Breast epithelium (tissue), 4 donors: ENCODE measurements at regions not wholly inside any gene's neighbourhood (a gene's known extent, or its start where the extent isn't known, plus 50 kb on each side); places are given as distances from the start of the nearest gene placed in this dataset.
A peak's percentile ranks its signal among the peaks of the same experiment; 100 is the strongest.

Source experiments
- DNase-seq, 2 donors: peaks; one replicate each; pipeline ENCODE4 v3.0.0-alpha.2; 2019; ENCODE audit warnings: low spot score in 2 of 2
- H3K27ac ChIP-seq, 2 donors: fragments of 200-600 bp; sonication (generic) in 1 of 2; one replicate each; pipeline ENCODE4 v1.5.1; 2016 to 2019; ENCODE audit warnings: mild to moderate bottlenecking in 1 of 2
- H3K27me3 ChIP-seq, 2 donors: fragments of 200-600 bp; sonication (generic) in 1 of 2; one replicate each; pipeline versions ENCODE4 v1.5.1 to v1.6.0; 2017 to 2019; ENCODE audit warnings: control low read depth in 1 of 2, mild to moderate bottlenecking in 1 of 2
- H3K36me3 ChIP-seq: fragments of 200-600 bp; one replicate; pipeline ENCODE4 v1.5.1; 2019
- H3K4me1 ChIP-seq, 2 donors: fragments of 200-600 bp; sonication (generic); one replicate each; pipeline ENCODE4 v1.5.1; 2016 to 2019; ENCODE audit warnings: control low read depth in 1 of 2
- H3K4me3 ChIP-seq, 3 donors: fragments of 200-600 bp; sonication (generic); 1 replicate in 2 of 3; 2 replicates in 1 of 3; pipeline ENCODE4 v1.5.1; 2016 to 2019; ENCODE audit warnings: mild to moderate bottlenecking in 3 of 3, moderate library complexity in 2 of 3
- H3K9me3 ChIP-seq, 2 donors: fragments of 200-600 bp; sonication (generic) in 1 of 2; one replicate each; pipeline ENCODE4 v1.5.1; 2016 to 2019; ENCODE audit warnings: control low read depth in 1 of 2
- POLR2A ChIP-seq: fragments of 450-650 bp; IDR thresholded peaks from one replicate; pipeline ENCODE4 v1.6.1; 2016; ENCODE audit warnings: antibody characterized with exemption, mild to moderate bottlenecking, moderate library complexity
- POLR2AphosphoS5 ChIP-seq, 3 donors: sonication (generic); formaldehyde crosslinking; IDR thresholded peaks; one replicate each; pipeline ENCODE4 v1.6.1; 2017; ENCODE audit warnings: antibody characterized with exemption in 3 of 3
- intact Hi-C: fragments of 100-400 bp; cut with DNase I; formaldehyde crosslinking; loops from one replicate; pipeline ENCODE4 v1.15.1; 2023; ENCODE audit warnings: low total_unique reads
- TF ChIP-seq, protein P1 (sequence below), 3 donors: fragments of 450-650 bp; IDR thresholded peaks; one replicate each; pipeline ENCODE4 v1.5.1; 2016 to 2017; ENCODE audit warnings: antibody characterized with exemption in 3 of 3, mild to moderate bottlenecking in 3 of 3, moderate library complexity in 3 of 3

DNA sequence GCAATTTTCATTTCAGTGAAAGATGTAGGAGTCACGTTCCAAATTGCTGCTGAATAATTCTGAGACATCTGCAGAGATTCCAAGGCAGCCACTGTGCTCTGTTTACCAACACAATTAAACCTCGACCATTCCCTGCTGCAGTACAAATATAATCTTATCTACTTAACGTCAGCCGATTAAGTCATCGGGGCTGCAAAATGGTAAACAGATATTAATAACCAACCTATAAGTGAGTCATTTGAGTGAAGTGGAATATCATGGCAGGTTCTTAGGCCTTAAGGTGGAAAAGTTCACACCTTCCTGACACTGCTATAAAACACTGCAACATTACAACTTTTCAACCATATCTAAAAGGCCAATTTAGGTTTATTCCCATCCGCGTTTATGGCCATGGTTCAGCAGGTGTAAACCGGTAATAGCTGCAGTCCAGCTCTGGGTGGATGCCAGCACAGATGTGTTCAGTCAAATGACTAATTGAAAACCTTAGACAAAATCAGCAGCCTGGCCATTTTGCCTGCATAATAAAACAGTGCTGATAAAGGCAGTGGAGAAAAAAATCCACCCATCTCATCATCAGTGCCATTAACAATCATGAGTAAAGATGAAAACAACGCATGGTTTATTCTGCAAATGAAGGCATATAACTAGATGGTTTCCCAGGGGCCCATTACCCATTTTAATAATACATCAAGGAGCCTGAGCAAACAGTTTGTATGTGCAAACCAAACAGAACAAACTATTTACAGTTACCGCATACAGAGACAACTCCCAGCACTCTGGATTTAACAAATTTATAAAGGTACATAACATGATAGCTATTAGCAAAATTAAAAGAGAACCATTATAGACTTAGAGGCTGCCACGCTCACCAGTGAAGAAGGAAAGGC is 202.9 kb upstream of the IRX3 start:
- no peaks in the 10 kb centered on the region for H3K36me3 ChIP-seq
- no peaks in the 10 kb centered on the region for H3K27me3 ChIP-seq
- TF ChIP-seq POLR2A = no peak
- TF ChIP-seq, protein P1, sequence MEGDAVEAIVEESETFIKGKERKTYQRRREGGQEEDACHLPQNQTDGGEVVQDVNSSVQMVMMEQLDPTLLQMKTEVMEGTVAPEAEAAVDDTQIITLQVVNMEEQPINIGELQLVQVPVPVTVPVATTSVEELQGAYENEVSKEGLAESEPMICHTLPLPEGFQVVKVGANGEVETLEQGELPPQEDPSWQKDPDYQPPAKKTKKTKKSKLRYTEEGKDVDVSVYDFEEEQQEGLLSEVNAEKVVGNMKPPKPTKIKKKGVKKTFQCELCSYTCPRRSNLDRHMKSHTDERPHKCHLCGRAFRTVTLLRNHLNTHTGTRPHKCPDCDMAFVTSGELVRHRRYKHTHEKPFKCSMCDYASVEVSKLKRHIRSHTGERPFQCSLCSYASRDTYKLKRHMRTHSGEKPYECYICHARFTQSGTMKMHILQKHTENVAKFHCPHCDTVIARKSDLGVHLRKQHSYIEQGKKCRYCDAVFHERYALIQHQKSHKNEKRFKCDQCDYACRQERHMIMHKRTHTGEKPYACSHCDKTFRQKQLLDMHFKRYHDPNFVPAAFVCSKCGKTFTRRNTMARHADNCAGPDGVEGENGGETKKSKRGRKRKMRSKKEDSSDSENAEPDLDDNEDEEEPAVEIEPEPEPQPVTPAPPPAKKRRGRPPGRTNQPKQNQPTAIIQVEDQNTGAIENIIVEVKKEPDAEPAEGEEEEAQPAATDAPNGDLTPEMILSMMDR (IDR thresholded peaks at IDR 0.05) = no peak
- no peak for TF ChIP-seq POLR2AphosphoS5 (IDR thresholded peaks at IDR 0.05)
- H3K4me3 ChIP-seq = no peak overlapping the region
- intact Hi-C loops = loop anchor here (10.0 kb wide), 1 partner anchor 1175 kb away; no protein-coding TSS in a partner anchor
- no peak overlapping the region for H3K27ac ChIP-seq
- H3K9me3 ChIP-seq = no peaks in the 10 kb centered on the region
- no peaks in the 10 kb centered on the region for H3K4me1 ChIP-seq
- no peak for DNase-seq

DNA sequence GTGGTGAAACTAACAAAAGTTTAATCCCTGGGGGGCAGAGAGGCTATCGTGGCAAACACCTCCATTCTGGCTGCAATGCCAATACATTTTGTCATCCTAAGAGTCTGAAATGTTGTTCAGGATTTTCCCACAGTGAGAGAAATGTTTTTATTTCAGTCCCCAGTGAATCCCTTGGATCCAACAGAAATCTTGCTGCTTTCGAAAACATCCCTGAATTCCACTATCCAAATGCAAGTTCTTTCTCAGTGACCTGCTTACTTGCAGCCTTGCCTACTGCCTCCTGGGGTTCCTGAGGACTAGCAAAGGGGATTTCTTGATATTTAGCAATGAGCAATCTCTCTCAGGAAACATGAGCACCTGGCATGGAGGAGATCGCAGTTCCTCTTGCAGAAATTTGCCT is 202.1 kb upstream of the IRX3 start:
- intact Hi-C loops = loop anchor here (10.0 kb wide), 1 partner anchor 1174 kb away; no protein-coding TSS in a partner anchor
- H3K27me3 ChIP-seq = no peaks in the 10 kb centered on the region

DNA sequence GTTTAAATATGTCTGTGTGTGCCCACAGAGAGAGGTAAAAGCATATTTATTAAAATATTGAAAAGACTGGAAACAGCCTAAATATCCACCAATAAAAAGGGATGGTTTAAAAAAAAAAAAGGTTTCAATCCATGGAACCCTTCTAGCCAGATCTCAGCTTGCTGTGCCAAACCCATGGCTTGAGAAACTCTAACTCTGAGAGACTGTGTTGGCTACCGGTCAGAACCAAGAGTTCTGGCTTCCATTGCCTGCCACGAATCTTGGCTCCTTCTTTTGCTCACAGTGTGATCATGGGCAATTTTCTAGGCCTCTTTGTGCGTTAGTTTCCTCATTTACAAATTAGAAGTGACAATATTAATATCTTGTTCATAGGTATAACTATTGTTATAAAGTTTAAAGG is 201.3 kb upstream of the IRX3 start:
- H3K36me3 ChIP-seq = no peaks in the 10 kb centered on the region
- peak overlapping the region; percentile 15 to 37 for H3K27ac ChIP-seq
- intact Hi-C loops = loop anchor here (10.0 kb wide), 1 partner anchor 1173 kb away; no protein-coding TSS in a partner anchor
- H3K27me3 ChIP-seq = no peaks in the 10 kb centered on the region
- no peak for DNase-seq
- H3K4me3 ChIP-seq = no peak overlapping the region
- H3K4me1 ChIP-seq = no peaks in the 10 kb centered on the region
- TF ChIP-seq, protein P1 (IDR thresholded peaks at IDR 0.05) = no peak
- TF ChIP-seq POLR2AphosphoS5 (IDR thresholded peaks at IDR 0.05) (no peak), POLR2A (no peak)
- no peaks in the 10 kb centered on the region for H3K9me3 ChIP-seq

More for the DNA sequence above, 202.1 kb upstream of the IRX3 start:
- H3K4me1 ChIP-seq = no peaks in the 10 kb centered on the region
- H3K36me3 ChIP-seq = no peaks in the 10 kb centered on the region
- no peak for DNase-seq
- no peak overlapping the region for H3K4me3 ChIP-seq
- H3K27ac ChIP-seq = peak overlapping the region in 1 of 2 donors; percentile 15
- TF ChIP-seq POLR2AphosphoS5 (IDR thresholded peaks at IDR 0.05) (no peak), POLR2A (no peak)
- TF ChIP-seq, protein P1 (IDR thresholded peaks at IDR 0.05) = no peak
- no peaks in the 10 kb centered on the region for H3K9me3 ChIP-seq

DNA sequence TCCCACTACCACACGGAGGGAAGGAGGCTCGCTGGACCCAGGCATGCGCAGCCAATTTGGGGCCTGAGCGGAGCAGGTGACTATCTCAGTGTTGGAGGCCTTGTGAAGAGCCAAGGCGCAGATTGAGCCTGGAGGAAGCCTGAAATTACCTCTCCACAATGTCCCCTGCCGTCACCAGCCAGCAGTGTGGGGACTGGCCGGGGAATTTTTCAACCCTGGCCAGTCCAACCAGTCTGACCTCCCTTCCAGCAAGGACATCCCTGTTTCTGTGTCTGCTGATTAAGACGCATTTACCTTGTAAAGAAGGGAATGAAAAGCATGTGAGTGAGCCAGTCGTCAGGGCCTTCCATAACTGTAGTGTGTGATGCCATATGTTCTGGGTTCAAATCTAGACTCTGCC is 198.1 kb upstream of the IRX3 start:
- DNase-seq = peak; percentile 39 to 59
- no peak overlapping the region for H3K4me3 ChIP-seq
- H3K4me1 ChIP-seq = no peaks in the 10 kb centered on the region

More for the DNA sequence above, 198.1 kb upstream of the IRX3 start:
- TF ChIP-seq POLR2A = no peak
- TF ChIP-seq, protein P1 (IDR thresholded peaks at IDR 0.05) = no peak
- peak in 2 of 3 donors; percentile 11 to 28 for TF ChIP-seq POLR2AphosphoS5 (IDR thresholded peaks at IDR 0.05)
- Histone ChIP-seq H3K27me3 (no peaks in the 10 kb centered on the region), H3K27ac (peak overlapping the region; percentile 74 to 78), H3K9me3 (no peaks in the 10 kb centered on the region), H3K36me3 (no peaks in the 10 kb centered on the region)
- intact Hi-C loops = loop anchor here (10.0 kb wide), 1 partner anchor 1170 kb away; no protein-coding TSS in a partner anchor
